ENCODE measurements at regions not wholly inside any gene's neighbourhood (a gene's known extent, or its start where the extent isn't known, plus 50 kb on each side); places are given as distances from the start of the nearest gene placed in this dataset.
A peak's percentile ranks its signal among the peaks of the same experiment; 100 is the strongest.

DNA sequence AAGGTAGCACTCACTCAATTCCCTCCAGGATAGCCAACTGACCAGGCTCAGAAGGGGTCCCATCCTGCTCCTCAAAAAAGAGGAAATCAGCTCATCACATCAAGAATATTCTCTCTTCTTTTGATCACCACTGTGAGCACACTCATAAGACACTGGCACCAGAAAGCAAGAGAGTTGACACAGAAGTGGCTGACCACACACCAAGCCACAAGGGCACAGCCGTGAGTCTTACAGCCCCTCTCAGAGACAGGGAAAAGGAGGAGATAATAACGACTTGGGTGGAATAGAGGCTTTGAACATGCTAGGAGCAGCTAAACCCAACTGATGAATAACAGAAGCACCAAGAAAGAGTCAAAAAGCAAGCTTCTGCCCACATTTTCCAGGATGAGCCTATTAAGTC lies 249.1 kb upstream of the PREP start:
- DNase-seq (ENCODE audit: low read depth in 2 of 2), result no peak

GRCh38 chr6:105650347-105650746 lies 247.5 kb upstream of the PREP start:
- DNase-seq (ENCODE audit: low read depth in 2 of 2), result no peak

DNA sequence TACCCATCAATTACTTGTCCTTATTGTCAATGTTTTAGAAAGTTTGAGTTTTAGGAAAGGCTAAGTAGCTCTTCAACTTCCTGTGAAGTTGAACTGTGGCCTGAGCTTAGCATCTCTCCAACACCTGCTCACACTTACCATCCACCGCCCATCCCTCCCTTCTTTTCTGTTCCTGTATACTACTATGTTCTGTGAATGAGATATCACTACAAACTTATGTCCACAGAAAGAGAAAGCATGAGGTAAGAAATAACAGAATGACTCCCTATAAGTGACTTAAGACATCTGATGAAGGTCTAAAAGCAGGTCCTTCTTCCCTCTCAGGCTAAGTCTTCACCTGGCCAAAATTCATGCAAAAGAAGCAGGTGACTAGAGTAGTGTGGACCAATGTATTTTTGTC lies 246.3 kb upstream of the PREP start:
- DNase-seq (ENCODE audit: low read depth in 2 of 2), result no peak

DNA sequence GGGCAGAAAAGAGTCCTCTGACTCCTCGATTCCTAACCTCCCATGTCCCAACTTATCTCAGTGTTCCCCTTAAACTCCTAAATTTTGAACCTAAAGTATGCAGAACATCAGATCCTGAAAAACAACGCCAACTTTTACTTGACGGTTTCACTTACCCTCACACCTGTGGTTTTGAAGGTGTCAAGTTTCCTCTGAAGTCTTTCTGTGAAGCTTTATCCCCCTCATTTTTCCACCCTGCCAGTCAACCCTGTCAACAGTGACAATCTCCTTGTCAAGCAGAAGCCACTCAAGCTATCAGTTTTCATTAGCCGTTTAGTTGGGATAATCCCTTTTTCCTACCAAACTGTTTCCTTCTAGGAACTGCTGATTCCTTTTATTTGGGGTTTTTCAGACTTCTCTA lies 245.4 kb upstream of the PREP start:
- DNase-seq (ENCODE audit: low read depth in 2 of 2), result no peak

GRCh38 chr6:105646391-105646867 lies 243.5 kb upstream of the PREP start:
- DNase-seq (ENCODE audit: low read depth in 2 of 2), result peak in 1 of 2 donors; percentile 3

DNA sequence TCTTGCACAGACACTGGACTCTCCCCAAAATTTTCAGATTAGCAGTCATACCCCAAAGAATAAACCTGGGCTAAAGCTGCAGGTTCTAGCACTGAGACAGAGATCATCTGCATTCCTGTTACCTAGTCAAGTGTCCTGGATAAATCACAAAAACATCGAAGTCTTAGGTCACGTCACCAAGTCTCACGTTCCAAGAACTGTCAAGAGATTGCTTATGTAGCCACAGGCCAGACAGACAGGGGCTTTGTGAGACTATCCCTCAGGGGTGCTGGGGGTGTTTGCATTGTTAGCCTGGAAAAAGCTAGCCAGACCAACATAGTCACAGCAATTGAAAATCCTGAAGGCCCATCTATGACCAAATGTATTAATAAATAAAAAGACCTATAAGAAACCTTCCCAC lies 243.1 kb upstream of the PREP start:
- DNase-seq (ENCODE audit: low read depth in 2 of 2), result no peak

DNA sequence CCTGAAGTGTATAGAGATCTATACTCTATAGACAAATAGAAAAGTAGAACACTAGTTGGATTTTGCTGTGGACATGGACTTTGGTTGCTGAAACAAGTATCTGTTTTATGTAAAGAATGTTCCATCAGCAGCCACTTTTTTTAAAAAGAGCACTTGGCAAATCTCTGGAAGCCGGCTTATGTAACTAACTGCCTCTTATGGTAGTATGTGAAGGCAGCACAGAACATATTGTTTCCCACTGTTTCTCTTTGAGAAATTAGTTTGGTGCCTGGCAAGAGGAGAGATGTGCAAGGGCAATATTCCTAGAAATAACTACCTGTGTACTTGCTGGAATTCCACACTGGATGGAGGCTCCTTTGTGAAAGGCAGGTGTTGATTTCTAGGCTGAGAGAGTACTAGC lies 242.3 kb upstream of the PREP start:
- no peak for DNase-seq (ENCODE audit: low read depth in 2 of 2)

- DNase-seq (ENCODE audit: low read depth in 2 of 2), result no peak
These were observed 241.8 kb upstream of the PREP start for GRCh38 chr6:105644691-105645090.

- no peak for DNase-seq (ENCODE audit: low read depth in 2 of 2)
These were observed 241.2 kb upstream of the PREP start for GRCh38 chr6:105644073-105644489.

- DNase-seq (ENCODE audit: low read depth in 2 of 2), result no peak
These were observed 239.8 kb upstream of the PREP start for GRCh38 chr6:105642708-105643107.

DNA sequence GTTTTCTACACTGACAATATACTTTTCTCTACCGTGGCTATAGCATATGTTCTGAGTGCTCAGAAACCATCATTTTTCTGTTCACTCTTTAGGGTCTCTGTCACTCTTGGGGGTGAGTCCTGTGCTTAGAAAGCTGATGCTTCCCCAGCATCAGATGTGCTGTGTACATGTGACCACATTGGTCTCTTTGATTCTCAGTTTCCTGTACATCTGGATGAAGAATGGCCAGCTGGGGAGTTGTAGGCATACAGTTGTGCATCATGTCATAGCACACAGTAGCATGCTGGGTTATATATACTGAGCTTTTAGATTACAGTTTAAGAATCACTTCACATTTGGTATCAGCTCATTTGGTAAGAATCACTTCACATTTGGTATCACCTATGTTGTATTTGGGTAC lies 238.6 kb upstream of the PREP start:
- DNase-seq (ENCODE audit: low read depth in 2 of 2), result no peak

GRCh38 chr6:105639124-105639523 lies 236.2 kb upstream of the PREP start:
- no peak for DNase-seq (ENCODE audit: low read depth in 2 of 2)

GRCh38 chr6:105633814-105634213 lies 230.9 kb upstream of the PREP start:
- no peak for DNase-seq (ENCODE audit: low read depth in 2 of 2)

DNA sequence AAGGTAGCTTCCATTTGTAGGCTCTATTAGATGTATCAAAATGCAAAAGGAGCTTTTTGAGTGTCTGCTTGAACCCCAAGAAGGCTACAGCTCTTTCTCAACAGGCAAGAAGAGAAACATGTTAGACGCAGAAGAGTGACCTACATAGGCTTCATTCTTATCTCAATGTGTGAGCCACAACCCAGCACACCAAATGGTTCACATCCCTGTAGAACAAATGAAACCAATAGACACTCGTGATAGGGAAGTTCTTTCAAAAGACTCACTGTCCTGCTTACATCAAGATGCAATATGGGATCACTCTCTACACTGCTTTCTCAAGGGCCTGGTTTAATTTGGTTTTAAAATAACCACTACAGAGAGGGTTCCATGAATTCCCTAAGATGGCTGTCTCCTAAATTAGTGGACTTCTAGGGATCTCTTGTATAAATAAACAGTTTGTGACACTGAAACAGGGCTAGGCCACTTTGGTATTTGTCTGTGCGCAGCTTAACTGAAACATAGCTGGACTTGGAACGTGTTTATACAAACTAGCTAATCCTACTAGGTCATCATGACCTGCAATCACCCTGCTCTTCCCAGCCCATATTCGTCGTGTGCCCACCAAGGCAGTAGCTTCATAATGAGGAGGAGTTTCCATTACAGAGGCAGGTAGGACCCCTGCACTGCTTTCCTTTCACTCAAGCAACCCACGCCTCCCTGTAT lies 225.4 kb upstream of the PREP start:
- DNase-seq (ENCODE audit: low read depth in 2 of 2), result no peak

DNA sequence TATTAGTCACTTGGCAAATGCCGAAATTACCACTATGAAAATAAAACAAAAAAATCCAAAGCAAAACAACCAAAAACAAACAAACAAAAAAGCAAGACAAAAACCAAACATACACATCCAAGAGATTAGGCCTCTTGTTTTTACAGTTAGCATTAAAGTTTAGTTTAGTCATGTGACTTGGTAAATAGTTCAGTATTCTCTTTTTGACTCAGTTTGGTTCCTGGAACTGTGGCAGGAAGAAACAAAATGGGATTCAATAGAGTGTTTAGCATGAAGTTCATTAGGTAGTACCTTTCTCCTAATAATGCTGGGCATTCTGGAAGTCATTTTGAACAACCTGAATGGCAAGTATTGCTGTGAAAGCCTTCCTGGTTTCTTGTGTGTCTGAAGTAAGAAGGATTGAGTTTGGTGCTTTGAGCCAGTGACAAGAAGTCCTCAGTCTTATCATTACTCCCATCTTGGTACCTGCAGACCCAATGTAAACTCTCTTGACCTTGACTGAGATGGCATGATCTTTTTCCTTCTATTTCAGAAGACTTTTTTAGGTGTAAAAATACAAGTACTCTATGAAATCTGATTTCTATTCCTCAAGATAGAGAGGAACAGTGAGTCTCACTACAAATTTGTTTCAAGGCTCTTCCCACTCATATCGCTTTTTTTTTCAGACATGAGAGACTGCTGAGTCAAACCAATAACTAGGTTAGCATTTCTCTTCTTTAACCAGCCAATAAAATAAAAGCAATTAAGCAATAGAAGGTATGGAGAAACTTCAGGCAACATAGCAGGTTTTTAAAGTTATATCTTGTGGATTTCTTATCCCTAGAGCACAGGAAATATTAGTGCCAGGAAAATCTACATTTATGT lies 223.6 kb upstream of the PREP start:
- no peak for DNase-seq (ENCODE audit: low read depth in 2 of 2)

DNA sequence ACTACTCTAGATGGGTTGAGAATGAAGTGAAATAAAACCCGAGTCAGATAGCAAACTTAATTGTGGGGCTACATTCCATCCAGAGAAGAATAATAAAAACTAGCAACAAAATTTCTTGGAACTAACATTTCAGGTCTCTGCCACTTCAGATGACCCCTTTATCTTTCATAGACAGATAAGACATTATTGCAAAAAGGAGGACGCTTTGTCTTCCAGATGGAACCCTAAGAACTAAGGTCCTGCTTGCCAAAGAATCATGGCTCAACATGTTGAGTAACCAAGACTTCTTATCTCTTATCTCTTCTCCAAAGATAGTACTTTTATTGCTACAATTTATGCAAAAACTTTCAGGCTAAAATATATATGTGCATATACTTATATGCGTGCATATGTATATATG lies 221.1 kb upstream of the PREP start:
- DNase-seq (ENCODE audit: low read depth in 2 of 2), result no peak

- no peak for DNase-seq (ENCODE audit: low read depth in 2 of 2)
These were observed 219.3 kb upstream of the PREP start for GRCh38 chr6:105622226-105622625.

- no peak for DNase-seq (ENCODE audit: low read depth in 2 of 2)
These were observed 218.8 kb upstream of the PREP start for GRCh38 chr6:105621564-105622175.

DNA sequence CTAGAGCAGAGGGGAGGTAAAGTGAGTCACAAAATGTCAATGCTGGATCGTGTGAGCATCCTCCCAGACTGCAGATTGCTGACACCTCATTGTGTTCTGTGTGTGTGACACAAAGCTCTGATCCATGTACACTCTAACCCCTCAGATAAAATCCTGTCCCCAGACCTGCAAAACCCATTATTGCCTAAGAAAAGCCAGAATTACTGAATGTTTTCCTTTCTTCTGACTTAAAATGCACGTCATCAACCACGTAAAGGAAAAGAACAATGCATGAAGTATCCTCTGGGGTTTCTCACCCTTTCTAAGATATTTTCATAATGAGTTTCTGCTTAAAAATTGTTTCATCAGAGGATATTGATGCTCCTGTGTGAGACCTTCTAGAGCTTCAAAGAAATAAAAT lies 218.0 kb upstream of the PREP start:
- no peak for DNase-seq (ENCODE audit: low read depth in 2 of 2)

- DNase-seq (ENCODE audit: low read depth in 2 of 2), result no peak
These were observed 217.3 kb upstream of the PREP start for GRCh38 chr6:105619971-105620741.

DNA sequence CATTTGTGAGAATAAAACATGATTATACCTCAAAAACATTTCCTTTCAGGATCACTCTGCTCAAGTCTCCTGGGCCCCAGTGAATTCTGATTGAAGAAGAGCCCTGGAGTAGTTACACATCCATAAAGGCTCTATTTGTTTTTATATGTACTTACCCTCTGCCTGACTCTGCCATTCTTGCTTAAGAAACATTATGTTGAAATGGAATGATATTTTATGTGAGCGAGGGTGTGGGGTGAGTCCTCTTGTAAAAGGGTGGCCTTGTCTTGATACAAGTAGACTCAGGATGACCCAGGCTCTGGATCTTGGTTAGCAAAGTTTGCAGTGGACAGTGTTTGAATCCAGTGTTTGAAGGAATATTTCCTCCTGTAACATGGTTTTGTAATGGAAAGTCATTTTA lies 215.4 kb upstream of the PREP start:
- no peak for DNase-seq (ENCODE audit: low read depth in 2 of 2)

- no peak for DNase-seq (ENCODE audit: low read depth in 2 of 2)
These were observed 213.6 kb upstream of the PREP start for GRCh38 chr6:105616521-105616920.

All from activated CD8-positive, alpha-beta memory T cell treated with anti-CD3 and anti-CD28 coated beads for 4 hours (primary cell).